ENCODE measurements at regions not wholly inside any gene's neighbourhood (a gene's known extent, or its start where the extent isn't known, plus 50 kb on each side); places are given as distances from the start of the nearest gene placed in this dataset.

DNA sequence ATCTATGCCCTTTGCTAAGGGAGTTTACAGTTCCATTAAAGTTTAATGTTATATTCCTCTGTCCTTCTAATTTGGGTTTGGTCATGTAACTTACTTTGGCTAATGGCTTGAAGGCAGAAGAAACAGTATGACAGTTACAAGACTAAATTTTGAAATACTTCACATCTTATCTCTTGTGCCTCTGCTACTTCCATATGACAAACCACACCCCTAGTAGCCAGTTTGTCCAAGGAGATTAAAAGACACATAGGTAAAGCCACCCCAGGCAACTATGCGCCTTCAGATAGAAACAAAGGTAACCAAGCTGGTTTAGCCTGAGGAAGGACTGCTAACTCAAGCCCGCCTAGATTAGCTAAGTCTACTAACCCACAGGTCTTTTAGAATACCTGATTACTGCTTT, 273.4 kb upstream of the MIR17HG start:
- WGBS (ENCODE audit: insufficient coverage), result 80% methylated on average over 2 of the region's 2 CpGs
- Mint-ChIP-seq H3K4me1 (no peaks in the 10 kb centered on the region), H3K4me3 (no peak overlapping the region), H3K36me3 (no peaks in the 10 kb centered on the region), H3K27me3 (ENCODE audit: low read depth in 2 of 2) (no peaks in the 10 kb centered on the region), H3K9me3 (peaks cover 5 to 6% of the 10 kb centered on the region in 2 donors), H3K27ac (no peak overlapping the region)
- Histone ChIP-seq H3K9me3 (ENCODE audit: control insufficient read depth, insufficient read depth, low read length) (no peaks in the 10 kb centered on the region), H3K4me3 (ENCODE audit: low read length) (no peak overlapping the region), H3K27ac (ENCODE audit: low read length) (no peak overlapping the region), H3K27me3 (ENCODE audit: control insufficient read depth, insufficient read depth, low read length) (no peaks in the 10 kb centered on the region), H3K4me1 (ENCODE audit: control insufficient read depth, insufficient read depth, low read length) (no peaks in the 10 kb centered on the region), H3K36me3 (ENCODE audit: control insufficient read depth, insufficient read depth, low read length) (no peaks in the 10 kb centered on the region)
- ATAC-seq, result no peak
- intact Hi-C loops (cut with micrococcal nuclease), result no loop called here
- TF ChIP-seq, protein P1, sequence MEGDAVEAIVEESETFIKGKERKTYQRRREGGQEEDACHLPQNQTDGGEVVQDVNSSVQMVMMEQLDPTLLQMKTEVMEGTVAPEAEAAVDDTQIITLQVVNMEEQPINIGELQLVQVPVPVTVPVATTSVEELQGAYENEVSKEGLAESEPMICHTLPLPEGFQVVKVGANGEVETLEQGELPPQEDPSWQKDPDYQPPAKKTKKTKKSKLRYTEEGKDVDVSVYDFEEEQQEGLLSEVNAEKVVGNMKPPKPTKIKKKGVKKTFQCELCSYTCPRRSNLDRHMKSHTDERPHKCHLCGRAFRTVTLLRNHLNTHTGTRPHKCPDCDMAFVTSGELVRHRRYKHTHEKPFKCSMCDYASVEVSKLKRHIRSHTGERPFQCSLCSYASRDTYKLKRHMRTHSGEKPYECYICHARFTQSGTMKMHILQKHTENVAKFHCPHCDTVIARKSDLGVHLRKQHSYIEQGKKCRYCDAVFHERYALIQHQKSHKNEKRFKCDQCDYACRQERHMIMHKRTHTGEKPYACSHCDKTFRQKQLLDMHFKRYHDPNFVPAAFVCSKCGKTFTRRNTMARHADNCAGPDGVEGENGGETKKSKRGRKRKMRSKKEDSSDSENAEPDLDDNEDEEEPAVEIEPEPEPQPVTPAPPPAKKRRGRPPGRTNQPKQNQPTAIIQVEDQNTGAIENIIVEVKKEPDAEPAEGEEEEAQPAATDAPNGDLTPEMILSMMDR (IDR thresholded peaks at IDR 0.05), result no peak
- DNase-seq, result no peak

DNA sequence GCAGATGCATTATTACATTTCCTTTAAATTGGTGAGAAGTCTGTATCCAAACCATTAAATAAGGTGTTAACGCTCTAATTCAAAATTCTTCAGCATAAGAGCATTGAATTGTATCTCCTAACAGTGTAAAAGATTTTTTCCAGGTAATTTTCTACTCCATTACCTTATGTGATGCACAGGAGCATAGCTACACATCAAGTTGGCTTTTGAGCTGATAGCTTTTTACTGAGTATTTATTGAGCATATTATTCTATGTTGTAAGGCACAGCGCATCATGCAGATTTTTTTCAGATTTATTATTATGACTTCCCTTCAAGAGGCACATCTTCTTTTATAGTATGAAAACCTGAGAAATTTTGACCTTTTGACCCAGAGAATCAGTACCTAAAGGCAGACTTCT, 270.7 kb upstream of the MIR17HG start:
- WGBS (ENCODE audit: insufficient coverage), result 100% methylated on average over 1 of the region's 2 CpGs
- Mint-ChIP-seq H3K27me3 (ENCODE audit: low read depth in 2 of 2) (no peaks in the 10 kb centered on the region), H3K4me3 (no peak overlapping the region), H3K9me3 (peaks cover 0 to 4% of the 10 kb centered on the region in 2 donors), H3K36me3 (no peaks in the 10 kb centered on the region), H3K4me1 (no peaks in the 10 kb centered on the region), H3K27ac (no peak overlapping the region)
- TF ChIP-seq, protein P1 (IDR thresholded peaks at IDR 0.05), result no peak
- DNase-seq, result no peak
- H3K9me3 ChIP-seq (ENCODE audit: control insufficient read depth, insufficient read depth, low read length), result no peaks in the 10 kb centered on the region
- no peaks in the 10 kb centered on the region for H3K36me3 ChIP-seq (ENCODE audit: control insufficient read depth, insufficient read depth, low read length)
- intact Hi-C loops (cut with micrococcal nuclease), result no loop called here
- no peak overlapping the region for H3K4me3 ChIP-seq (ENCODE audit: low read length)
- no peak overlapping the region for H3K27ac ChIP-seq (ENCODE audit: low read length)
- no peaks in the 10 kb centered on the region for H3K27me3 ChIP-seq (ENCODE audit: control insufficient read depth, insufficient read depth, low read length)
- no peaks in the 10 kb centered on the region for H3K4me1 ChIP-seq (ENCODE audit: control insufficient read depth, insufficient read depth, low read length)
- ATAC-seq, result no peak

DNA sequence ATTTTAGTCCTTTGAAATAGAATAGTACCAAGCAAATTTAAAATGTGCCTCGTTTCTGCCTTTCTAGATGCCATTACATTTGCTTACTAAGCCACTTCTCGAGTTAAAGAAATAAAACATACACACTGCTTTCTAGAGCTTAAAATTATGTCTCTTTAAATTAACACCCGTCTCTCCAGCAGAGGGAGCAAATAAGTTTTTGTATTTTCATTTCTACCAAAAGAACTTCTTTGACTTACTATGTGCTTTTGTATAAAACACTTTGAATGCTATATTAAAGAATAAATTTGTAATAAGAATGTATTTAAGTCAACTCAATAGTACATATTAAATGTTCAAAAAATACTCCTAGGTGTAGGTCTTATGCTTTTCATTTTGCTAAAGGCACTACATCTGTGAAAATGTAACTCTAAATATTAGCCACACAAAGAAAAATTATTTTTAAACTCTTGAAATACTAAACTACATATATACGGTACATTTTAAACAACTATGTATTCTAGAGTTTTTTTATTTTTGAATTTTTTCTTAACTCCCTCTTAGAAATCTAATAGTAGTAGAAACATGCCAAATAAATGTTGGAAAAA, 269.3 kb upstream of the MIR17HG start:
- Histone ChIP-seq H3K4me1 (ENCODE audit: control insufficient read depth, insufficient read depth, low read length) (no peaks in the 10 kb centered on the region), H3K36me3 (ENCODE audit: control insufficient read depth, insufficient read depth, low read length) (no peaks in the 10 kb centered on the region), H3K27me3 (ENCODE audit: control insufficient read depth, insufficient read depth, low read length) (no peaks in the 10 kb centered on the region), H3K27ac (ENCODE audit: low read length) (no peak overlapping the region), H3K4me3 (ENCODE audit: low read length) (no peak overlapping the region), H3K9me3 (ENCODE audit: control insufficient read depth, insufficient read depth, low read length) (no peaks in the 10 kb centered on the region)
- TF ChIP-seq, protein P1 (IDR thresholded peaks at IDR 0.05), result no peak
- ATAC-seq (no peak), DNase-seq (no peak)
- intact Hi-C loops (cut with micrococcal nuclease), result no loop called here
- no peaks in the 10 kb centered on the region for H3K36me3 Mint-ChIP-seq
- no peak overlapping the region for H3K4me3 Mint-ChIP-seq
- H3K27ac Mint-ChIP-seq, result no peak overlapping the region
- WGBS (ENCODE audit: insufficient coverage), result 19% methylated on average over 2 of the region's 4 CpGs
- peaks cover 0 to 4% of the 10 kb centered on the region in 2 donors for H3K9me3 Mint-ChIP-seq
- H3K4me1 Mint-ChIP-seq, result no peaks in the 10 kb centered on the region
- H3K27me3 Mint-ChIP-seq (ENCODE audit: low read depth in 2 of 2), result no peaks in the 10 kb centered on the region

DNA sequence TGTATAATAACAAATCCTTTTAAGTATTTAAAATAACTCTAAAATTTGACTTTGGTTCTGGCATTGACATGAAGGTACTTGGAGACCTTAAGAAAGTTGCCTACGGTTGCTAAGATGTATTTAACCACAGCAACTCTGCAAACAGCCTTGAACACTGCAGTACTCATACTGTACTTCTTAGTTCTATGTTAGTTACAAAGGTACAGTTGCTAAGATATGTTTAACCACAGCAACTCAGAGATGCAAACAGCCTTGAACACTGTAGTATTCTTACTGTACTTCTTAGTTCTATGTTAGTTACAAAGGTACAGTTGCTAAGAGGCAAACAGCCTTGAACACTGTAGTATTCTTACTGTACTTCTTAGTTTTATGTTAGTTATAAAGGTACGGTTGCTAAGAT, 268.3 kb upstream of the MIR17HG start:
- no CpG with 5 or more reads among the region's 2 CpGs for WGBS (ENCODE audit: insufficient coverage)
- H3K9me3 ChIP-seq (ENCODE audit: control insufficient read depth, insufficient read depth, low read length), result no peaks in the 10 kb centered on the region
- ATAC-seq, result no peak
- no peaks in the 10 kb centered on the region for H3K27me3 ChIP-seq (ENCODE audit: control insufficient read depth, insufficient read depth, low read length)
- no peak overlapping the region for H3K4me3 ChIP-seq (ENCODE audit: low read length)
- no peaks in the 10 kb centered on the region for H3K4me1 ChIP-seq (ENCODE audit: control insufficient read depth, insufficient read depth, low read length)
- Mint-ChIP-seq H3K9me3 (peaks cover 0 to 2% of the 10 kb centered on the region in 2 donors), H3K27me3 (ENCODE audit: low read depth in 2 of 2) (no peaks in the 10 kb centered on the region), H3K36me3 (no peaks in the 10 kb centered on the region), H3K4me1 (no peaks in the 10 kb centered on the region), H3K4me3 (no peak overlapping the region), H3K27ac (no peak overlapping the region)
- TF ChIP-seq, protein P1 (IDR thresholded peaks at IDR 0.05), result no peak
- H3K36me3 ChIP-seq (ENCODE audit: control insufficient read depth, insufficient read depth, low read length), result no peaks in the 10 kb centered on the region
- no peak for DNase-seq
- intact Hi-C loops (cut with micrococcal nuclease), result no loop called here
- no peak overlapping the region for H3K27ac ChIP-seq (ENCODE audit: low read length)
